Prostate gland (tissue), 2 donors: ENCODE measurements at regions not wholly inside any gene's neighbourhood (a gene's known extent, or its start where the extent isn't known, plus 50 kb on each side); places are given as distances from the start of the nearest gene placed in this dataset.

ENCODE experiments used
- DNase-seq: peaks from one replicate; pipeline ENCODE4 v3.0.0-alpha.2; 2019; ENCODE audit warnings: low spot score
- H3K27ac ChIP-seq, 2 donors: fragments of 200-600 bp; sonication (generic); 2 replicates each; pipeline ENCODE4 v1.5.1; 2017 to 2019
- H3K27me3 ChIP-seq: fragments of 200-600 bp; sonication (generic); replicated peaks from 2 replicates; pipeline ENCODE4 v1.5.1; 2019; ENCODE audit not compliant: insufficient read depth
- H3K36me3 ChIP-seq, 2 donors: fragments of 200-600 bp; sonication (generic); 1 replicate in 1 of 2; 2 replicates in 1 of 2; pipeline versions ENCODE4 v1.5.1 to v1.8.1; 2017 to 2019
- H3K4me1 ChIP-seq: fragments of 200-600 bp; sonication (generic); replicated peaks from 2 replicates; pipeline ENCODE4 v1.5.1; 2019
- H3K4me3 ChIP-seq, 2 donors: fragments of 200-600 bp; sonication (generic); 2 replicates each; pipeline ENCODE4 v1.5.1; 2017 to 2019
- H3K9me3 ChIP-seq: fragments of 200-600 bp; sonication (generic); 2 replicates; pipeline ENCODE4 v1.5.1; 2017
- CTCF ChIP-seq, 4 experiments: fragments of 200-600 bp in 2 of 4; fragments of 450-650 bp in 2 of 4; sonication (generic) in 2 of 4; IDR thresholded peaks; 1 replicate in 3 of 4; 2 replicates in 1 of 4; pipeline ENCODE4 v1.5.1; 2016 to 2019; ENCODE audit warnings: antibody characterized with exemption in 4 of 4, mild to moderate bottlenecking in 2 of 4, moderate library complexity in 2 of 4
- POLR2A ChIP-seq: fragments of 450-650 bp; IDR thresholded peaks from one replicate; pipeline ENCODE4 v1.6.1; 2016; ENCODE audit warnings: antibody characterized with exemption, mild to moderate bottlenecking
- POLR2AphosphoS5 ChIP-seq: sonication (generic); formaldehyde crosslinking; IDR thresholded peaks from one replicate; pipeline ENCODE4 v1.6.1; 2017; ENCODE audit warnings: antibody characterized with exemption
- WGBS: methylation state at CpG from one replicate; pipeline ENCODE4 v1.1.5; 2018; 5-methylcytosine and 5-hydroxymethylcytosine counted together
- intact Hi-C: fragments of 100-400 bp; cut with DNase I; formaldehyde crosslinking; loops from one replicate; pipeline ENCODE4 v1.14.2; 2022

- TF ChIP-seq CTCF (IDR thresholded peaks at IDR 0.05): no peak
- DNase-seq: no peak
- H3K9me3 ChIP-seq: no peaks in the 10 kb centered on the region
- peak overlapping the region in 1 of 2 donors; percentile 1 for H3K27ac ChIP-seq
- no peak overlapping the region for H3K4me3 ChIP-seq
- H3K27me3 ChIP-seq: no peaks in the 10 kb centered on the region
- intact Hi-C loops: loop anchor here (10.0 kb wide), 1 partner anchor 102 kb away; no protein-coding TSS in a partner anchor
- no peaks in the 10 kb centered on the region for H3K4me1 ChIP-seq
- WGBS: 67% methylated on average over 4 of the region's 4 CpGs
- H3K36me3 ChIP-seq: no peaks in the 10 kb centered on the region
Measured at GRCh38 chr10:58992830-58993460, 183.5 kb upstream of the PHYHIPL start.

- Histone ChIP-seq H3K4me3 (no peak overlapping the region), H3K9me3 (no peaks in the 10 kb centered on the region), H3K36me3 (no peaks in the 10 kb centered on the region), H3K27ac (peak overlapping the region in 1 of 2 donors; percentile 1), H3K27me3 (no peaks in the 10 kb centered on the region), H3K4me1 (no peaks in the 10 kb centered on the region)
- no peak for DNase-seq
- 49% methylated on average over 7 of the region's 7 CpGs for WGBS
- intact Hi-C loops: loop anchor here (10.0 kb wide), 1 partner anchor 101 kb away; no protein-coding TSS in a partner anchor
- TF ChIP-seq CTCF (IDR thresholded peaks at IDR 0.05): no peak
- no peak for TF ChIP-seq POLR2A
- no peak for TF ChIP-seq POLR2AphosphoS5
Measured at GRCh38 chr10:58993480-58994221, 182.8 kb upstream of the PHYHIPL start.

GRCh38 chr10:58994226-58995057 is 182.0 kb upstream of the PHYHIPL start:
- 77% methylated on average over 4 of the region's 4 CpGs for WGBS
- Histone ChIP-seq H3K36me3 (no peaks in the 10 kb centered on the region), H3K27ac (no peak overlapping the region), H3K4me1 (no peaks in the 10 kb centered on the region), H3K27me3 (no peaks in the 10 kb centered on the region), H3K4me3 (no peak overlapping the region), H3K9me3 (no peaks in the 10 kb centered on the region)
- DNase-seq: no peak
- TF ChIP-seq CTCF (IDR thresholded peaks at IDR 0.05) (no peak), POLR2A (no peak), POLR2AphosphoS5 (no peak)
- intact Hi-C loops: loop anchor here (10.0 kb wide), 1 partner anchor 100 kb away; no protein-coding TSS in a partner anchor

GRCh38 chr10:58995058-58995596 is 181.3 kb upstream of the PHYHIPL start:
- Histone ChIP-seq H3K4me3 (no peak overlapping the region), H3K4me1 (no peaks in the 10 kb centered on the region), H3K27ac (no peak overlapping the region), H3K9me3 (no peaks in the 10 kb centered on the region), H3K27me3 (no peaks in the 10 kb centered on the region), H3K36me3 (no peaks in the 10 kb centered on the region)
- intact Hi-C loops: loop anchor here (10.0 kb wide), 1 partner anchor 100 kb away; no protein-coding TSS in a partner anchor
- 76% methylated on average over 6 of the region's 6 CpGs for WGBS
- DNase-seq: no peak
- no peak for TF ChIP-seq CTCF (IDR thresholded peaks at IDR 0.05)
- TF ChIP-seq POLR2A: no peak
- no peak for TF ChIP-seq POLR2AphosphoS5
